ENCODE measurements at regions not wholly inside any gene's neighbourhood (a gene's known extent, or its start where the extent isn't known, plus 50 kb on each side); places are given as distances from the start of the nearest gene placed in this dataset.

- TF ChIP-seq, protein P1, sequence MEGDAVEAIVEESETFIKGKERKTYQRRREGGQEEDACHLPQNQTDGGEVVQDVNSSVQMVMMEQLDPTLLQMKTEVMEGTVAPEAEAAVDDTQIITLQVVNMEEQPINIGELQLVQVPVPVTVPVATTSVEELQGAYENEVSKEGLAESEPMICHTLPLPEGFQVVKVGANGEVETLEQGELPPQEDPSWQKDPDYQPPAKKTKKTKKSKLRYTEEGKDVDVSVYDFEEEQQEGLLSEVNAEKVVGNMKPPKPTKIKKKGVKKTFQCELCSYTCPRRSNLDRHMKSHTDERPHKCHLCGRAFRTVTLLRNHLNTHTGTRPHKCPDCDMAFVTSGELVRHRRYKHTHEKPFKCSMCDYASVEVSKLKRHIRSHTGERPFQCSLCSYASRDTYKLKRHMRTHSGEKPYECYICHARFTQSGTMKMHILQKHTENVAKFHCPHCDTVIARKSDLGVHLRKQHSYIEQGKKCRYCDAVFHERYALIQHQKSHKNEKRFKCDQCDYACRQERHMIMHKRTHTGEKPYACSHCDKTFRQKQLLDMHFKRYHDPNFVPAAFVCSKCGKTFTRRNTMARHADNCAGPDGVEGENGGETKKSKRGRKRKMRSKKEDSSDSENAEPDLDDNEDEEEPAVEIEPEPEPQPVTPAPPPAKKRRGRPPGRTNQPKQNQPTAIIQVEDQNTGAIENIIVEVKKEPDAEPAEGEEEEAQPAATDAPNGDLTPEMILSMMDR (IDR thresholded peaks at IDR 0.05): no peak
- no peaks in the 10 kb centered on the region for H3K9me3 ChIP-seq
- H3K27me3 ChIP-seq: no peaks in the 10 kb centered on the region
- no peak overlapping the region for H3K4me3 ChIP-seq (ENCODE audit: low read depth in 1 of 2, low read length in 1 of 2)
- no peaks in the 10 kb centered on the region for H3K4me1 ChIP-seq (ENCODE audit: control insufficient read depth in 1 of 2, insufficient read depth in 1 of 2, low read depth in 1 of 2, low read length in 1 of 2)
- no peaks in the 10 kb centered on the region for H3K36me3 ChIP-seq
- no peak overlapping the region for H3K27ac ChIP-seq
Measured at GRCh38 chr14:84129007-84129406, 1400.9 kb upstream of the FLRT2 start.

- H3K4me1 ChIP-seq (ENCODE audit: control insufficient read depth in 1 of 2, insufficient read depth in 1 of 2, low read depth in 1 of 2, low read length in 1 of 2): no peaks in the 10 kb centered on the region
- no peak overlapping the region for H3K27ac ChIP-seq
- H3K9me3 ChIP-seq: no peaks in the 10 kb centered on the region
- H3K27me3 ChIP-seq: no peaks in the 10 kb centered on the region
- no peaks in the 10 kb centered on the region for H3K36me3 ChIP-seq
- TF ChIP-seq, protein P1 (IDR thresholded peaks at IDR 0.05): no peak
- H3K4me3 ChIP-seq (ENCODE audit: low read depth in 1 of 2, low read length in 1 of 2): no peak overlapping the region
Measured at GRCh38 chr14:84129941-84130340, 1400.0 kb upstream of the FLRT2 start.

GRCh38 chr14:84131924-84132323 lies 1398.0 kb upstream of the FLRT2 start:
- Histone ChIP-seq H3K4me1 (ENCODE audit: control insufficient read depth in 1 of 2, insufficient read depth in 1 of 2, low read depth in 1 of 2, low read length in 1 of 2) (no peaks in the 10 kb centered on the region), H3K9me3 (no peaks in the 10 kb centered on the region), H3K27ac (no peak overlapping the region), H3K36me3 (no peaks in the 10 kb centered on the region), H3K4me3 (ENCODE audit: low read depth in 1 of 2, low read length in 1 of 2) (no peak overlapping the region), H3K27me3 (no peaks in the 10 kb centered on the region)
- TF ChIP-seq, protein P1 (IDR thresholded peaks at IDR 0.05): no peak

DNA sequence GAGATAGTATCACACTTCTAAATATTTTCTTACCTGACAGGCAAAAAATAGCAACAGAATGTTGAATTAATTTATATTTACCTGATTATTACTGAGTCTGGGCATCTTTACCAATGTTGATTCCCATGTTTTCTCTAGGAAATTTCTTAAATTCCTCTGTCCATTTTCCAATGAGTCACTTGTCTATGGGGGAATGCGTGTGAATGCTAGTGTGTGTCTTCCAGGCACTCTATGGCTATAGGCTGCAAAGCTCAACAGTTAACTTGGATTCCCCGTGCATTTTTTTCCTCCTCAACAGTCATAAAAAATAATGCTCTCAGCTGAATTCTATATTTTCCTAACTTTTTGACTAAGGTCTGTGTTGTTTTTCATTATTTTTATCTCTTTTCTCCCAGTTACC lies 1385.8 kb upstream of the FLRT2 start:
- no peaks in the 10 kb centered on the region for H3K9me3 ChIP-seq
- no peak overlapping the region for H3K4me3 ChIP-seq (ENCODE audit: low read depth in 1 of 2, low read length in 1 of 2)
- H3K27me3 ChIP-seq: no peaks in the 10 kb centered on the region
- H3K36me3 ChIP-seq: no peaks in the 10 kb centered on the region
- H3K27ac ChIP-seq: no peak overlapping the region
- no peaks in the 10 kb centered on the region for H3K4me1 ChIP-seq (ENCODE audit: control insufficient read depth in 1 of 2, insufficient read depth in 1 of 2, low read depth in 1 of 2, low read length in 1 of 2)
- TF ChIP-seq, protein P1 (IDR thresholded peaks at IDR 0.05): no peak

DNA sequence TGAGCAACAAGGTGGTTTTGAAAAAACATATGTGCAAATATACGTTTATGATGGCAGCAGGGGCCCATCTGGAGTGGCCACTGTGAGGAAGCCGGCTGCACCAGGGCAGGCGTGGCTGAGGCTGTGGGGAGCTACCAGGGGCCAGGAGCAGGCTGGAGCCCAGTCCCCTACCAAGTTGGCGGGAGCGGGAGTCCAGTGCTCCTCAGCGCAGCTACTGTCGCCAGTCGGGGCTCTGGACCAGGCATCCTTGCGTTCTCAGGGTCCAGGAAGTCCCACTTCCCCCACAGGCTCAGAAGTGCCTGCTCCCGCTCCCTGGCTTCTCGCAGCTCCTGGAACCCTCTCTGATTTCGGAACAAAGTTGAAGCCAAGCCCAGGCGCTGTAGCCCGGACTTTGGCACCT lies 1377.5 kb upstream of the FLRT2 start:
- TF ChIP-seq, protein P1 (IDR thresholded peaks at IDR 0.05): no peak

GRCh38 chr14:84162633-84163032 lies 1367.3 kb upstream of the FLRT2 start:
- H3K4me3 ChIP-seq (ENCODE audit: low read depth in 1 of 2, low read length in 1 of 2): no peak overlapping the region
- H3K27ac ChIP-seq: no peak overlapping the region
- no peaks in the 10 kb centered on the region for H3K36me3 ChIP-seq
- no peaks in the 10 kb centered on the region for H3K4me1 ChIP-seq (ENCODE audit: control insufficient read depth in 1 of 2, insufficient read depth in 1 of 2, low read depth in 1 of 2, low read length in 1 of 2)
- H3K27me3 ChIP-seq: no peaks in the 10 kb centered on the region
- no peaks in the 10 kb centered on the region for H3K9me3 ChIP-seq
- TF ChIP-seq, protein P1 (IDR thresholded peaks at IDR 0.05): no peak

More for the DNA sequence above, 1377.5 kb upstream of the FLRT2 start:
- Histone ChIP-seq H3K4me3 (ENCODE audit: low read depth in 1 of 2, low read length in 1 of 2) (no peak overlapping the region), H3K9me3 (no peaks in the 10 kb centered on the region), H3K36me3 (no peaks in the 10 kb centered on the region), H3K4me1 (ENCODE audit: control insufficient read depth in 1 of 2, insufficient read depth in 1 of 2, low read depth in 1 of 2, low read length in 1 of 2) (no peaks in the 10 kb centered on the region), H3K27me3 (no peaks in the 10 kb centered on the region), H3K27ac (no peak overlapping the region)
